ENCODE measurements at regions not wholly inside any gene's neighbourhood (a gene's known extent, or its start where the extent isn't known, plus 50 kb on each side); places are given as distances from the start of the nearest gene placed in this dataset.

DNA sequence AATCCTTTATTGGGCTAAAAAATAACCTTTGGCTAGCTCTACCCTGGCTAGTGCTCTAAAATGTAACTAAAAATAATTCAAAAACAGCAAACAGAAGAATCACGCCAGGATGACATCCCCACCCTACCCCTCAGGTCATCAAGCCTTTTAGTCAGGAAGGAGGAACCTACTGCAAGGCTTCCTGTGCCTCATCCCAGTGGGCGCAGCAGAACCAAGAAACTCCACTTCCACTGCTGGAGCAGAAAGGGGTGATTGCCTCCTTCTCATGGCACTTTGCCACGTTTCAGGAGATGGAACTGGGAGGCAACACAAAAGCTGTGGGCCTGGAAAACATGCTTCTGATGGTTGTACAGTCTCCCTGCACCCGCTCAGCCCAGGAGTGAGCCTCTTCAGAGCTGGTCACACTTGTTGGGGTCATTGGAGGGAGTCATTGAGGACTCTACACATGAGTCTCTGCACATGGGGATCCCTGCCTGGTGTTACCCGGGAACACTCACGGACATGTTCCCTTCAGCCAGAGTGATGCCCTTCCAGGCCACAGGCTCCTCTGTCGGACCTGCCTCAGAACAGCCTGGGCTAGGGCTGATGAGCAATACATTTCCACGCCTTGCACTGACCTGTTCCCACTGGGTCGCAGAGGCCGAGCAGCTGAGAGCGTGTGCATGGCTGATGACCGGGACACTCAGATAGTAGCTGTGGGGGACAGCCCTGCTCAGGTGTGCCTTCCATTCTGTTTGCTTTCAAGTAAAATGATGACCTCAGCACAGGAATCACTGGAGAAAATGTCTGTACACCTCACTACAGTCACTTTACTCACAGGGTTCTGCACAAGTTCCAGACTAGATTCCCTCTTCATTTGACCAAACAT is 355.3 kb downstream of the FGFR2 start:
- no peaks in the 10 kb centered on the region for H3K27me3 Mint-ChIP-seq (ENCODE audit: low read depth)
- no peaks in the 10 kb centered on the region for H3K36me3 Mint-ChIP-seq (ENCODE audit: low read depth)
- DNase-seq (ENCODE audit: low read depth, low spot score) = no peak
- H3K27ac Mint-ChIP-seq (ENCODE audit: unreplicated experiment) = no peak overlapping the region
- H3K9me3 Mint-ChIP-seq = peaks cover 2% of the 10 kb centered on the region
- H3K4me1 Mint-ChIP-seq = peaks cover 16% of the 10 kb centered on the region
- no peak overlapping the region for H3K4me3 Mint-ChIP-seq
- TF ChIP-seq CTCF (conservative IDR thresholded peaks at IDR 0.05) = no peak

GRCh38 chr10:121243609-121244241 is 354.5 kb downstream of the FGFR2 start:
- no peak overlapping the region for H3K27ac Mint-ChIP-seq (ENCODE audit: unreplicated experiment)
- no peaks in the 10 kb centered on the region for H3K36me3 Mint-ChIP-seq (ENCODE audit: low read depth)
- no peak for DNase-seq (ENCODE audit: low read depth, low spot score)
- H3K27me3 Mint-ChIP-seq (ENCODE audit: low read depth) = no peaks in the 10 kb centered on the region
- TF ChIP-seq CTCF (conservative IDR thresholded peaks at IDR 0.05) = no peak
- H3K9me3 Mint-ChIP-seq = peaks cover 2% of the 10 kb centered on the region
- H3K4me3 Mint-ChIP-seq = no peak overlapping the region
- H3K4me1 Mint-ChIP-seq = peaks cover 21% of the 10 kb centered on the region

DNA sequence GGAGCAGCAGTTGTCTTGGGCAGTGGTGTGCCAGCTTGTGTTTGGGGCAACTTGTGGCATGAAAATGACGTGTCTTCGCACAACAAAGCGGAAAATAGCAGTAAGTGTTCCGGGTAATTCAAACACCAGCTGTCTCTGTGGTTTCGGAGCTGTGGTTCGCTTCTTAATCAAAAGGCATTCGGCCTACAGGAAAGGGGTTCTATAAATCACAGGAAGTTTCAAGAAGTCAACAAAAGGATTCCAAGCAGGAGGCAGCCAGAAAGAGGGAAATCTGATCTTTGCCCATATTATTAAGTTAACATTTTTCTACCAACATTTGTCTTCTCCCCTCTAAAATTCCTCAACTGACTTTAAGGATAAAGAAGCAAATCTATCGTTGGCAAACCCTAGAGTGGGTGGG is 353.4 kb downstream of the FGFR2 start:
- DNase-seq (ENCODE audit: low read depth, low spot score) = no peak
- no peak overlapping the region for H3K4me3 Mint-ChIP-seq
- H3K27me3 Mint-ChIP-seq (ENCODE audit: low read depth) = no peaks in the 10 kb centered on the region
- H3K27ac Mint-ChIP-seq (ENCODE audit: unreplicated experiment) = no peak overlapping the region
- no peak for TF ChIP-seq CTCF (conservative IDR thresholded peaks at IDR 0.05)
- H3K9me3 Mint-ChIP-seq = peaks cover 2% of the 10 kb centered on the region
- H3K4me1 Mint-ChIP-seq = peaks cover 21% of the 10 kb centered on the region
- no peaks in the 10 kb centered on the region for H3K36me3 Mint-ChIP-seq (ENCODE audit: low read depth)

DNA sequence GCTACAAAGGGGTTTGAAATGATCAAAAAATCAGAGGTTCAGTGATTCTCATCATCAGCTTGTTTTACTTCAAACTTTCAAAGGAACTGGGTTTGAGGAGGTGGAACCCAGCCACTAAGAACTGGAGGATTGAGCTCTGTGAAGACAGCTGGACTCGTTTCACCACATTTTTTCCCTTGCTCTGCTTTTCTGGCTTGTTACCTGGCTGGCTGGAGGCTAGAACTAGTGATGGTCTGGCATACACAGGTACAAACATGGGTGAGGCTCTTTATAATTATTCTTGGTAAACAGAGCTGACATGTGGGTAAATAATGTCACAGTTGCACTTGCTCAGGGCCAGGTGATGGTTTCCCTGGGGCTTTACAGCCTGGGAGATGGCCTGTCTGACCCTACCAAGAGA is 352.5 kb downstream of the FGFR2 start:
- Mint-ChIP-seq H3K9me3 (peaks cover 5% of the 10 kb centered on the region), H3K4me3 (no peak overlapping the region), H3K4me1 (peaks cover 15% of the 10 kb centered on the region), H3K36me3 (ENCODE audit: low read depth) (no peaks in the 10 kb centered on the region), H3K27ac (ENCODE audit: unreplicated experiment) (no peak overlapping the region), H3K27me3 (ENCODE audit: low read depth) (peaks cover 3% of the 10 kb centered on the region)
- no peak for DNase-seq (ENCODE audit: low read depth, low spot score)
- no peak for TF ChIP-seq CTCF (conservative IDR thresholded peaks at IDR 0.05)

DNA sequence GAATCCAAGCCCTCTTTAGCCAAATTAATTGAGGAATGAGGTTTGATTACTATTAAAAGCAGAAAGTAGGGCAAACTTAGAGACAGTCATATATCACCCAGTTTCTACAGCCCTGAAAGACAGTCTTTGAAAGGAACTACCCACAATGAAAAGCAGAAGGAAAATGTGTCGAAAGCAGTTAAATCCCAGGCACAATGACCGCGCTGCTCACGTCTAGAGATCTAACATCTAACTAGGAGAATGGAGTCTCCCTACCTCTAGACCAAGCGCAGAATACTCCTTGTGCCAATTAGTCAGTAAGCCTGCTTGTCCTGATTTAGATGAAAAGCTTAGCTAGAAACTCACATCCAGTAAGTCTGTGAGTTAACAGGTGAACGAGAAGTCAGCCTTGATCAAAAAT is 350.0 kb downstream of the FGFR2 start:
- peaks cover 4% of the 10 kb centered on the region for H3K27me3 Mint-ChIP-seq (ENCODE audit: low read depth)
- DNase-seq (ENCODE audit: low read depth, low spot score) = no peak
- no peaks in the 10 kb centered on the region for H3K36me3 Mint-ChIP-seq (ENCODE audit: low read depth)

More for the DNA sequence above, 350.0 kb downstream of the FGFR2 start:
- H3K27ac Mint-ChIP-seq (ENCODE audit: unreplicated experiment) = no peak overlapping the region
- H3K4me1 Mint-ChIP-seq = peaks cover 15% of the 10 kb centered on the region
- peaks cover 8% of the 10 kb centered on the region for H3K9me3 Mint-ChIP-seq
- TF ChIP-seq CTCF (conservative IDR thresholded peaks at IDR 0.05) = no peak
- H3K4me3 Mint-ChIP-seq = no peak overlapping the region
